Sigmoid colon (tissue), 6 donors: ENCODE measurements at regions not wholly inside any gene's neighbourhood (a gene's known extent, or its start where the extent isn't known, plus 50 kb on each side); places are given as distances from the start of the nearest gene placed in this dataset.

Source experiments
- DNase-seq: peaks from one replicate; pipeline ENCODE4 v3.0.0-alpha.2; 2019
- H3K27ac ChIP-seq, 4 donors: fragments of 200-600 bp; sonication (generic); one replicate each; pipeline ENCODE4 v1.5.1; 2016 to 2019; ENCODE audit warnings: mild to moderate bottlenecking in 1 of 4
- H3K27me3 ChIP-seq, 3 donors: fragments of 200-600 bp; sonication (generic); one replicate each; pipeline ENCODE4 v1.5.1; 2019; ENCODE audit warnings: mild to moderate bottlenecking in 1 of 3
- H3K36me3 ChIP-seq, 4 donors: fragments of 200-600 bp; sonication (generic); one replicate each; pipeline ENCODE4 v1.5.1; 2016 to 2019
- H3K4me1 ChIP-seq, 4 donors: fragments of 200-600 bp; sonication (generic); one replicate each; pipeline ENCODE4 v1.5.1; 2017 to 2019
- H3K4me3 ChIP-seq, 4 donors: fragments of 200-600 bp; sonication (generic); one replicate each; pipeline ENCODE4 v1.5.1; 2017 to 2019; ENCODE audit warnings: mild to moderate bottlenecking in 2 of 4, moderate library complexity in 1 of 4
- H3K9me3 ChIP-seq, 4 donors: fragments of 200-600 bp in 3 of 4; sonication (generic) in 3 of 4; one replicate each; pipeline versions ENCODE4 v1.5.1 to v1.6.1; 2013 to 2019
- CTCF ChIP-seq, 4 experiments: fragments of 450-650 bp in 3 of 4; fragments of 200-600 bp in 1 of 4; IDR thresholded peaks; one replicate each; pipeline ENCODE4 v1.5.1; 2016 to 2019; ENCODE audit warnings: antibody characterized with exemption in 4 of 4, mild to moderate bottlenecking in 3 of 4, moderate library complexity in 2 of 4
- EP300 ChIP-seq, 4 donors: sonication (generic); formaldehyde crosslinking; IDR thresholded peaks; one replicate each; pipeline ENCODE4 v1.6.1; 2017; ENCODE audit warnings: antibody characterized with exemption in 4 of 4
- POLR2A ChIP-seq, 2 donors: fragments of 450-650 bp; IDR thresholded peaks; one replicate each; pipeline ENCODE4 v1.6.1; 2016; ENCODE audit warnings: antibody characterized with exemption in 2 of 2, mild to moderate bottlenecking in 2 of 2, moderate library complexity in 2 of 2
- POLR2AphosphoS5 ChIP-seq, 4 donors: sonication (generic); formaldehyde crosslinking; IDR thresholded peaks; one replicate each; pipeline ENCODE4 v1.6.1; 2017; ENCODE audit warnings: antibody characterized with exemption in 4 of 4
- WGBS, 2 donors: extraction: QIAGEN DNeasy Blood & Tissue Kit; methylation state at CpG; one replicate each; pipeline ENCODE4 v1.1.7; 2013; 5-methylcytosine and 5-hydroxymethylcytosine counted together
- intact Hi-C: fragments of 100-400 bp; cut with DNase I; formaldehyde crosslinking; loops from one replicate; pipeline ENCODE4 v1.15.1; 2023
- donor health status: healthy with polysubstance abuse.
- donor health status: healthy.

- DNase-seq, result no peak
- Histone ChIP-seq H3K4me1 (peaks cover 0 to 61% (median 35%) of the 10 kb centered on the region in 4 donors), H3K4me3 (no peak overlapping the region), H3K27ac (peak overlapping the region in 3 of 4 donors; percentile 73 to 81 (median 81)), H3K27me3 (no peaks in the 10 kb centered on the region), H3K9me3 (no peaks in the 10 kb centered on the region), H3K36me3 (no peaks in the 10 kb centered on the region)
- intact Hi-C loops, result loop anchor here (5.0 to 10.0 kb wide), 4 partner anchors 221 to 809 kb away; partner anchors contain the start of gene BNC2
- WGBS, 2 donors, result 52 to 79% methylated on average over 1 of the region's 1 CpG
- TF ChIP-seq CTCF (IDR thresholded peaks at IDR 0.05), result no peak
- TF ChIP-seq POLR2AphosphoS5 (IDR thresholded peaks at IDR 0.05), result no peak
- no peak for TF ChIP-seq POLR2A (IDR thresholded peaks at IDR 0.05)
- TF ChIP-seq EP300 (IDR thresholded peaks at IDR 0.05), result no peak
Observed at GRCh38 chr9:16196206-16196605, 643.4 kb downstream of the CCDC171 start.

- no peak for DNase-seq
- Histone ChIP-seq H3K9me3 (no peaks in the 10 kb centered on the region), H3K36me3 (no peaks in the 10 kb centered on the region), H3K4me3 (peak overlapping the region in 3 of 4 donors; percentile 2 to 22 (median 21)), H3K27ac (peak overlapping the region in 3 of 4 donors; percentile 73 to 81 (median 81)), H3K27me3 (no peaks in the 10 kb centered on the region), H3K4me1 (peaks cover 0 to 61% (median 28%) of the 10 kb centered on the region in 4 donors)
- intact Hi-C loops, result loop anchor here (5.0 to 10.0 kb wide), 4 partner anchors 220 to 807 kb away; partner anchors contain the start of gene BNC2
- 77 to 81% methylated on average over 20 of the region's 20 CpGs for WGBS, 2 donors
- TF ChIP-seq EP300 (IDR thresholded peaks at IDR 0.05) (no peak), POLR2A (IDR thresholded peaks at IDR 0.05) (no peak), POLR2AphosphoS5 (IDR thresholded peaks at IDR 0.05) (peak in 2 of 4 donors; percentile 44 to 47)
Observed at GRCh38 chr9:16197578-16198370, 644.9 kb downstream of the CCDC171 start.

DNA sequence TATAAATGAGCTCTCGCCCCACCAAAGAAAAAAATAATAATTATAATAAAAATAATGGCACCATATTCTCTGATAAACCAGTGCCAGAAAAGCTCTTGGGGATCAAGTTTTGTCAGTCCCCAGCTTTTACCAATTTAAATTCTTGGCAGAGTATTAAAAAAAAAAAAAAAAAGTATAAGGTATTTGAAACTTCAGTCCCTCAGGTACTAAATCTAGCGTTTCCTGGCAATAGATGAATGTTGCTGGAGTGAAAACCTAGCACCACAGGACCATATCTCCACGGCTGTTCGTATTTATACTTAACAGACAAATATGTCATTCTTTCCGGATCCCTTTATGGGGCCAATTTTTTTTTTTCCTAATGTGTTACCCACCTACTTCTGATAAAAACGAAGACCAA lies 646.2 kb downstream of the CCDC171 start:
- Histone ChIP-seq H3K4me3 (no peak overlapping the region), H3K4me1 (peaks cover 0 to 65% (median 35%) of the 10 kb centered on the region in 4 donors), H3K27ac (peak overlapping the region in 3 of 4 donors; percentile 1 to 81 (median 4)), H3K36me3 (no peaks in the 10 kb centered on the region), H3K27me3 (no peaks in the 10 kb centered on the region), H3K9me3 (no peaks in the 10 kb centered on the region)
- no peak for DNase-seq
- intact Hi-C loops, result loop anchor here (5.0 to 10.0 kb wide), 4 partner anchors 218 to 806 kb away; partner anchors contain the start of gene BNC2
- TF ChIP-seq POLR2A (IDR thresholded peaks at IDR 0.05) (no peak), POLR2AphosphoS5 (IDR thresholded peaks at IDR 0.05) (no peak), EP300 (IDR thresholded peaks at IDR 0.05) (no peak), CTCF (IDR thresholded peaks at IDR 0.05) (no peak)
- WGBS, 2 donors, result 86 to 87% methylated on average over 6 of the region's 6 CpGs

- Histone ChIP-seq H3K27ac (peak overlapping the region in 3 of 4 donors; percentile 75 to 81 (median 76)), H3K4me3 (no peak overlapping the region), H3K36me3 (no peaks in the 10 kb centered on the region), H3K4me1 (peaks cover 0 to 63% (median 33%) of the 10 kb centered on the region in 4 donors), H3K27me3 (no peaks in the 10 kb centered on the region), H3K9me3 (no peaks in the 10 kb centered on the region)
- no peak for TF ChIP-seq POLR2AphosphoS5 (IDR thresholded peaks at IDR 0.05)
- no peak for TF ChIP-seq POLR2A (IDR thresholded peaks at IDR 0.05)
- no peak for TF ChIP-seq EP300 (IDR thresholded peaks at IDR 0.05)
- no peak for TF ChIP-seq CTCF (IDR thresholded peaks at IDR 0.05)
- DNase-seq, result no peak
- intact Hi-C loops, result loop anchor here (5.0 kb wide), 1 partner anchor 320 kb away; no protein-coding TSS in a partner anchor
- WGBS, 2 donors, result 70% methylated on average over 1 of the region's 1 CpG
Observed at GRCh38 chr9:16202221-16202620, 649.4 kb downstream of the CCDC171 start.
